HFF-Myc (cell line): ENCODE measurements at regions not wholly inside any gene's neighbourhood (a gene's known extent, or its start where the extent isn't known, plus 50 kb on each side); places are given as distances from the start of the nearest gene placed in this dataset.

ENCODE experiments used
- DNase-seq: peaks from one replicate; pipeline ENCODE4 v3.0.0-alpha.2; 2011; ENCODE audit warnings: low read depth; ENCODE audit errors: extremely low read depth
- H3K4me3 ChIP-seq: replicated peaks from 2 replicates; pipeline ENCODE4 v1.5.1; 2011; ENCODE audit warnings: low read depth, mild to moderate bottlenecking, control low read depth, low read length
- TF ChIP-seq, protein P1 (sequence below): IDR thresholded peaks from 2 replicates; pipeline ENCODE4 v1.5.1; 2012; ENCODE audit warnings: mild to moderate bottlenecking, low read depth, low read length, control low read depth; ENCODE audit errors: missing control alignments

DNA sequence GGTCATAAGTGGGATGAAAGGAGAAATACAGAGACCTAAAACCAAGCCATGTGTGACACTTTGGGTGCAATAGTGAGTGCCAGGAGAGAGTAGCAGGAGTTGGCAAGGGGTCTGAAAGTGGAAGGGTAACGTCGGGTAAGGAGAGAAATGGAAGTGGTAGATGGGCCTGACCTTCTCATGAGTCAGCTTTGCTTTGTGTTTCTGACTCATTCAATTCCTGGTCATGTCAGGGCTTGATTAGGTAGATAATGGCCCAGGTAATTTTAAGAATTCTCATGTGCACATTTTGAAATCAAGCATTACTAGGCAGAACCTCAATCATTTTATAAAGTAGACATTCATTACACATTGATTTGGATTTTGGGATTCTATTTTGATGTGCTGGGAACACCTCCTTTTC is 262.5 kb downstream of the SOX2 start:
- TF ChIP-seq, protein P1, sequence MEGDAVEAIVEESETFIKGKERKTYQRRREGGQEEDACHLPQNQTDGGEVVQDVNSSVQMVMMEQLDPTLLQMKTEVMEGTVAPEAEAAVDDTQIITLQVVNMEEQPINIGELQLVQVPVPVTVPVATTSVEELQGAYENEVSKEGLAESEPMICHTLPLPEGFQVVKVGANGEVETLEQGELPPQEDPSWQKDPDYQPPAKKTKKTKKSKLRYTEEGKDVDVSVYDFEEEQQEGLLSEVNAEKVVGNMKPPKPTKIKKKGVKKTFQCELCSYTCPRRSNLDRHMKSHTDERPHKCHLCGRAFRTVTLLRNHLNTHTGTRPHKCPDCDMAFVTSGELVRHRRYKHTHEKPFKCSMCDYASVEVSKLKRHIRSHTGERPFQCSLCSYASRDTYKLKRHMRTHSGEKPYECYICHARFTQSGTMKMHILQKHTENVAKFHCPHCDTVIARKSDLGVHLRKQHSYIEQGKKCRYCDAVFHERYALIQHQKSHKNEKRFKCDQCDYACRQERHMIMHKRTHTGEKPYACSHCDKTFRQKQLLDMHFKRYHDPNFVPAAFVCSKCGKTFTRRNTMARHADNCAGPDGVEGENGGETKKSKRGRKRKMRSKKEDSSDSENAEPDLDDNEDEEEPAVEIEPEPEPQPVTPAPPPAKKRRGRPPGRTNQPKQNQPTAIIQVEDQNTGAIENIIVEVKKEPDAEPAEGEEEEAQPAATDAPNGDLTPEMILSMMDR = no peak
- DNase-seq = no peak

DNA sequence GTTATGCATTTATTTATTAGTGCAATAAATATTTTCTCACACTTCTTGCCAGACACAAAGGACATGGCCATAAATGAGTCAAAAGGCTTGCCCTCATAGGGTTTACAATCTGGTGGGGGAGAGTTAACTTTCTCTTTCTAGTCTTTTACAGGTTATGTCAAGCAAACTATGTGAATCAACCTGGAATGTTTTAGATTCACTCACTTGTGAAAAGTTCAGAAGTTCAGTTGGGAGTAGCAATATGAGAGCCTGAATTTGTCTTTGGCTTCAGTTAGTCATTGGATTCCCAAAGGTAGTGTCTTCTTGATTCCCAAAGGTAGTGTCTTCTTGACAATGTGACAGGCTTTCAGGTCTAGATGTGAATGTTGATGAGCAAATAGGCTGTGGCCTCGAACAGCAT is 264.8 kb downstream of the SOX2 start:
- DNase-seq = no peak
- H3K4me3 ChIP-seq = no peak overlapping the region
- TF ChIP-seq, protein P1 = no peak

More for the DNA sequence above, 262.5 kb downstream of the SOX2 start:
- H3K4me3 ChIP-seq = no peak overlapping the region

DNA sequence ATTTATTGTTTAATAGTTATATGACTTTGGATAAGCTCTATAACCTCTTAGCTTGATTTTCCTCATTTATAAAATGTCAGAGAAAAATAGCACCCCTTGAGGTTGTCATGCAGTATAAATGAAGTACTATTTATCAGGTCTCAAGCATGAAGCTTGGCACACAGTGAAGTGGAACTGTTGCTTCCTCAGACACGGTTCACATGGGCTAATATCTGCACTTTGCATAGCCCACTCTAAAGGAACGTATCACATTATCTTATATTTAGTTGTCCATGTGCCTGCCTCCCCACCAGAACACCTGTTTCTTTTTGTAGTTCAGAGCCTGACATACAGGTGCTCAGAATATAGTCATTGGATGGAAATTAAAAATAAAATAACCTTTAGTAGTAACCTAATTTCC is 273.7 kb downstream of the SOX2 start:
- TF ChIP-seq, protein P1 = no peak
- H3K4me3 ChIP-seq = no peak overlapping the region
- no peak for DNase-seq

DNA sequence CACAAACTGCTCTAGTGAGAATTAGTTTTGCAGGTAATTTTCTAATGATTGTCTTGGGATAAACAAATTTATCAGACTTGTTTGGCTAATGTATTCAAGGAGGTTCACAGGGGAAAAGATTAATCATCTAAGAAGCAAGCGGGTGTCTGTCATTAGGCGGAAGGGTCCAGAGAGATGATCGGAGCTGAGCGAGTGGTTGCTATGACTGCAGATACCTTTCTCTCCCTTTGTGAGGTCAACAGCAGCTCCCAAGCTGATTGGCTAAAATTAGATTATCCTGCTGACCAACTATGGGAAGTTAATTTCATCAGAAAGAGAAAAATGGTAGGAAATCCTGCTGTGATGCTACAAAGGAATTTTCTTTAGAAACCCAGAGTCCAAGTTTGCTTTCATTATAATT is 276.0 kb downstream of the SOX2 start:
- no peak overlapping the region for H3K4me3 ChIP-seq
- no peak for DNase-seq
- TF ChIP-seq, protein P1 = no peak

DNA sequence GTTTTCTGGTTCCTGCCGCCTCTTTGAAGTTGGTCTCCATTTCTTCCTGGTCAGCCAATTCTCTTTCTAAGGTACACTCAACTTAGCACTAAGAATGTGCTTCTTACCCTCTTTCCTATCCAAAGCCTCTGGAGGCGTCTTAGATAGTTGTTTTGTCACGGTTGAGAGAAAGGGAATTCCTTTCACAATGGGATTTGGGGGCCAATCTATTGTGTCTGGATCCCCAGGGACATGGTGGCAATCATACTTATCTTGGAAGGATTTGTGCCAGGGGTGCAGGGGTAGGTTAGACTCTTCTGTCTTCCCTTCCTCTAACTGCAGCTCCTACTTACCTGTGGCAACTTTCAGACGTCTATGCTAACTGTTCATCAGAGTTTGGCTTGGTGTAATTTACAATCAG is 287.1 kb downstream of the SOX2 start:
- DNase-seq = no peak
- TF ChIP-seq, protein P1 = no peak
- no peak overlapping the region for H3K4me3 ChIP-seq

DNA sequence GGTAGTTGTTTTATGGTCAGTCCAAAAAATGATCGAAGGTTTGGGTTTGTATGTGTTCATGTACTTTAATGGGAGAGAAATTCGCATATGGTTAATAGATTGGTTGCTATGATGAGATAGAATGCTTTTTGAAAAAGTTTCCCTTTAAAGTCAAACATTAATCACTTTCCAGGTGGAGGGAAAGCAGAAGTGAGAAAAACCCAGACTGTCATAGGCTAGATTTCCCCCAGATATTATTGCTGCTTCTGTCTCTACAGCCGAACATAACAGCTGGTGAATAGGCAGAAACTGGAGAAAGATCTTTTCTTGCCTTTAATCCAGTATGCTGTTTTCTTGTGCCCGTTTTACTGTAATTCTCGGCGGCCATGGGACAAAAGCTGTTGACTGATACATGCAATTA is 287.6 kb downstream of the SOX2 start:
- DNase-seq = no peak
- TF ChIP-seq, protein P1 = no peak
- no peak overlapping the region for H3K4me3 ChIP-seq

DNA sequence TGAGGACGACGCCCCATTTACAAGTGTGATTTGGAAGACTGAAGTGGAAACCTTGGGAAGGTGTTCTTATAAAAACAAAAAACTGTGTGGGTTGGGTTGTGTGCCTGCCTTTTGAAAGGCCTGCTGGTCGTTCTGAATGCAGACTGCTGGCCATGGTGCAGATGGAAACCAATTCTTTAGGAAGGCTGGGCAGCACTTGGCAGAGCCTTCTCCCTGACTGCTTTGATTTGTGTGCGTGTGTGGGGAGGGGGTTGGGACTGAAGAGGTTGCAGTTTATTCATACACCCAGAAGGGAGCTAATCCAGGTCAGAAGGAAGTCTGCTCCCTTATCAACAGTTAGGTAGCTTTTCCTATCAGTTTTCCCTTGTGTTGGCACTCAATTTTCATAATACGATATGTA is 288.7 kb downstream of the SOX2 start:
- no peak for DNase-seq
- H3K4me3 ChIP-seq = no peak overlapping the region
- TF ChIP-seq, protein P1 = no peak
